Suprapubic skin (tissue), 3 donors: ENCODE measurements at regions not wholly inside any gene's neighbourhood (a gene's known extent, or its start where the extent isn't known, plus 50 kb on each side); places are given as distances from the start of the nearest gene placed in this dataset.

Source experiments
- CTCF ChIP-seq, 2 donors: fragments of 200-600 bp in 1 of 2; fragments of 450-650 bp in 1 of 2; sonication (generic) in 1 of 2; IDR thresholded peaks; one replicate each; pipeline ENCODE4 v1.5.1; 2016 to 2019; ENCODE audit warnings: antibody characterized with exemption in 2 of 2, mild to moderate bottlenecking in 1 of 2, moderate library complexity in 1 of 2
- POLR2A ChIP-seq, 2 donors: fragments of 450-650 bp; IDR thresholded peaks; one replicate each; pipeline ENCODE4 v1.6.1; 2017; ENCODE audit warnings: antibody characterized with exemption in 2 of 2, mild to moderate bottlenecking in 2 of 2, moderate library complexity in 2 of 2

- TF ChIP-seq CTCF (IDR thresholded peaks at IDR 0.05): no peak
- TF ChIP-seq POLR2A (IDR thresholded peaks at IDR 0.05): no peak
Measured at GRCh38 chr22:23408321-23408720, 171.8 kb downstream of the IGLL1 start.
